GM12878 (cell line): ENCODE measurements at regions not wholly inside any gene's neighbourhood (a gene's known extent, or its start where the extent isn't known, plus 50 kb on each side); places are given as distances from the start of the nearest gene placed in this dataset.
"Not testable (repeated sequence)": the region's sequence is repeated elsewhere in the genome, so short reads cannot be mapped to it uniquely, and the experiment has no call there.

ENCODE experiments used
- EZH2 ChIP-seq: IDR thresholded peaks from 2 replicates; pipeline ENCODE4 v1.6.1; 2012; ENCODE audit warnings: low read depth, mild to moderate bottlenecking, control low read depth, inconsistent platforms, low read length, borderline replicate concordance; ENCODE audit not compliant: control insufficient read depth
- HDAC2 ChIP-seq: fragments of 200-600 bp; sonication (generic); IDR thresholded peaks from 2 replicates; pipeline ENCODE4 v1.6.1; 2017
- RFX5 ChIP-seq: IDR thresholded peaks from 2 replicates; pipeline ENCODE4 v1.6.1; 2011; ENCODE audit warnings: low read depth, low read length, improper control_type of control experiment
- TF ChIP-seq, protein P1 (sequence below): IDR thresholded peaks from 2 replicates; pipeline ENCODE4 v1.6.1; 2011; ENCODE audit warnings: borderline replicate concordance, low read depth, mild to moderate bottlenecking, moderate library complexity, mixed read lengths, low read length; ENCODE audit not compliant: insufficient read depth; ENCODE audit errors: extremely low read length
- TF ChIP-seq, protein P2 (sequence below), 3 experiments: IDR thresholded peaks in 2 of 3; conservative IDR thresholded peaks in 1 of 3; 2 replicates each; pipeline ENCODE4 v1.5.1; 2011; ENCODE audit warnings: low read depth in 3 of 3, low read length in 3 of 3, mild to moderate bottlenecking in 3 of 3, control low read depth in 2 of 3, moderate library complexity in 2 of 3, inconsistent platforms in 1 of 3, mixed read lengths in 1 of 3; ENCODE audit not compliant: control insufficient read depth in 2 of 3, insufficient read depth in 1 of 3; ENCODE audit errors: extremely low read depth in 1 of 3

DNA sequence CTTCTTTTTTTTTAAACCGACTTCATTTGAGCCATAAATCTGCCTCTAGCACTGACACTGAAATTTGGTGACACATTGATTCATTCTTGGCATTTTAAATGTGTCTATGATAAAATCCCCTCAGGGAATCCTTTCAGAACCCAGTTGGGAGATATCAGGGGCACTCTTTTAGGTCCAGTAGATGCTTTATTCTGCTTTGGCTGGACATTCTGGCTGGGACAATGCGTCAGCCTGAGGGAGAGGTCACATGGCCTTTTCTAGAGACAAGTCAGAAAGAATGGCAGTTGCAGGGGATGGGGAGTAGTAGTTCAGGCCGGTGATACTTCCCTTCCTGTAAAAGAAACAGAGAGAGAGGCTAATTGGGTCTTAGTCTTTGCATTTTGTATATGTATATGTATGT is 63.1 kb downstream of the TRIM43 start:
- TF ChIP-seq, protein P1, sequence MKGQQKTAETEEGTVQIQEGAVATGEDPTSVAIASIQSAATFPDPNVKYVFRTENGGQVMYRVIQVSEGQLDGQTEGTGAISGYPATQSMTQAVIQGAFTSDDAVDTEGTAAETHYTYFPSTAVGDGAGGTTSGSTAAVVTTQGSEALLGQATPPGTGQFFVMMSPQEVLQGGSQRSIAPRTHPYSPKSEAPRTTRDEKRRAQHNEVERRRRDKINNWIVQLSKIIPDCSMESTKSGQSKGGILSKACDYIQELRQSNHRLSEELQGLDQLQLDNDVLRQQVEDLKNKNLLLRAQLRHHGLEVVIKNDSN: not testable (repeated sequence)
- TF ChIP-seq RFX5, HDAC2, EZH2: not testable (repeated sequence)
- TF ChIP-seq, protein P2, sequence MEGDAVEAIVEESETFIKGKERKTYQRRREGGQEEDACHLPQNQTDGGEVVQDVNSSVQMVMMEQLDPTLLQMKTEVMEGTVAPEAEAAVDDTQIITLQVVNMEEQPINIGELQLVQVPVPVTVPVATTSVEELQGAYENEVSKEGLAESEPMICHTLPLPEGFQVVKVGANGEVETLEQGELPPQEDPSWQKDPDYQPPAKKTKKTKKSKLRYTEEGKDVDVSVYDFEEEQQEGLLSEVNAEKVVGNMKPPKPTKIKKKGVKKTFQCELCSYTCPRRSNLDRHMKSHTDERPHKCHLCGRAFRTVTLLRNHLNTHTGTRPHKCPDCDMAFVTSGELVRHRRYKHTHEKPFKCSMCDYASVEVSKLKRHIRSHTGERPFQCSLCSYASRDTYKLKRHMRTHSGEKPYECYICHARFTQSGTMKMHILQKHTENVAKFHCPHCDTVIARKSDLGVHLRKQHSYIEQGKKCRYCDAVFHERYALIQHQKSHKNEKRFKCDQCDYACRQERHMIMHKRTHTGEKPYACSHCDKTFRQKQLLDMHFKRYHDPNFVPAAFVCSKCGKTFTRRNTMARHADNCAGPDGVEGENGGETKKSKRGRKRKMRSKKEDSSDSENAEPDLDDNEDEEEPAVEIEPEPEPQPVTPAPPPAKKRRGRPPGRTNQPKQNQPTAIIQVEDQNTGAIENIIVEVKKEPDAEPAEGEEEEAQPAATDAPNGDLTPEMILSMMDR (IDR thresholded peaks at IDR 0.05 in 2 of 3, conservative IDR thresholded peaks at IDR 0.05 in 1 of 3; ENCODE audit: control insufficient read depth in 2 of 3, extremely low read depth in 1 of 3, insufficient read depth in 1 of 3, low read depth in 3 of 3, low read length in 3 of 3): not testable (repeated sequence)
